ENCODE measurements at regions not wholly inside any gene's neighbourhood (a gene's known extent, or its start where the extent isn't known, plus 50 kb on each side); places are given as distances from the start of the nearest gene placed in this dataset.

- no peak overlapping the region for H3K27ac ChIP-seq (ENCODE audit: extremely low read depth, low read depth, low read length)
- H3K4me1 ChIP-seq (ENCODE audit: control insufficient read depth, insufficient read depth, low read length), result no peaks in the 10 kb centered on the region
- ChIA-PET CTCF (no interaction called here), POLR2A (no interaction called here)
- H3K36me3 ChIP-seq (ENCODE audit: control insufficient read depth in 2 of 2, insufficient read depth in 1 of 2, low read length in 2 of 2), result no peaks in the 10 kb centered on the region
- no peak overlapping the region for H3K4me3 ChIP-seq (ENCODE audit: low read depth, low read length)
- TF ChIP-seq ZNF175 (tag by site-specific recombination; IDR thresholded peaks at IDR 0.05), result no peak
- TF ChIP-seq ZNF560 (tag by site-specific recombination; IDR thresholded peaks at IDR 0.05; ENCODE audit: borderline replicate concordance), result no peak
- no peak for TF ChIP-seq BCL11B (tag by site-specific recombination; IDR thresholded peaks at IDR 0.05; ENCODE audit: low read depth)
- TF ChIP-seq ZNF585B (tag by site-specific recombination; IDR thresholded peaks at IDR 0.05), result no peak
- TF ChIP-seq IKZF3 (tag by site-specific recombination; IDR thresholded peaks at IDR 0.05), result no peak
- no peak for TF ChIP-seq SP3 (tag by site-specific recombination; IDR thresholded peaks at IDR 0.05)
- no peak for TF ChIP-seq YY2 (tag by site-specific recombination; IDR thresholded peaks at IDR 0.05)
- TF ChIP-seq SP2 (tag by site-specific recombination; IDR thresholded peaks at IDR 0.05), result no peak
- TF ChIP-seq ZNF169 (tag by site-specific recombination; IDR thresholded peaks at IDR 0.05), result no peak
- TF ChIP-seq PRDM1 (tag by site-specific recombination; IDR thresholded peaks at IDR 0.05), result no peak
- TF ChIP-seq ZNF132 (tag by site-specific recombination; IDR thresholded peaks at IDR 0.05; ENCODE audit: borderline replicate concordance), result no peak
- no peaks in the 10 kb centered on the region for H3K9me3 ChIP-seq (ENCODE audit: control insufficient read depth, insufficient read depth, low read depth, low read length)
Observed at GRCh38 chr17:77785312-77785905, 173.1 kb upstream of the TNRC6C start.

DNA sequence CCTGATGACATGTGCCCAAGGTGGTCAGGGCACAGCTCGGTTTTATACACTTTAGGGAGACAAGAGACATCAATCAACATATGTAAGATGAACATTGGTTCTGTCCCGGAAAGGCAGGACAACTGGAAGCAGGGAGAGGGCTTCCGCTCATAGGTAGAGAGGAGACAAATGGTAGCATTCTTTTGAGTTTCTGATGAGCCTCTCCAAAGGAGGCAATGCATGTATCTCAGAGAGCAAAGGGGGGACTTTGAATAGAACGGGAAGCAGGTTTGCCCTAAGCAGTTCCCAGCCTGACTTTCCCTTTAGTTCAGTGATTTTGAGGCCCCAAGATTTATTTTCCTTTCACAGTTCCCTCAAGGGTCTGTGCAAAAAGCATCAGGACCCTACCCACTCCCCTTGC, 172.4 kb upstream of the TNRC6C start:
- no peak overlapping the region for H3K4me3 ChIP-seq (ENCODE audit: low read depth, low read length)
- H3K4me1 ChIP-seq (ENCODE audit: control insufficient read depth, insufficient read depth, low read length), result no peaks in the 10 kb centered on the region
- H3K9me3 ChIP-seq (ENCODE audit: control insufficient read depth, insufficient read depth, low read depth, low read length), result no peaks in the 10 kb centered on the region
- POLR2A ChIA-PET, result no interaction called here
- H3K36me3 ChIP-seq (ENCODE audit: control insufficient read depth in 2 of 2, insufficient read depth in 1 of 2, low read length in 2 of 2), result no peaks in the 10 kb centered on the region
- TF ChIP-seq, protein P1, sequence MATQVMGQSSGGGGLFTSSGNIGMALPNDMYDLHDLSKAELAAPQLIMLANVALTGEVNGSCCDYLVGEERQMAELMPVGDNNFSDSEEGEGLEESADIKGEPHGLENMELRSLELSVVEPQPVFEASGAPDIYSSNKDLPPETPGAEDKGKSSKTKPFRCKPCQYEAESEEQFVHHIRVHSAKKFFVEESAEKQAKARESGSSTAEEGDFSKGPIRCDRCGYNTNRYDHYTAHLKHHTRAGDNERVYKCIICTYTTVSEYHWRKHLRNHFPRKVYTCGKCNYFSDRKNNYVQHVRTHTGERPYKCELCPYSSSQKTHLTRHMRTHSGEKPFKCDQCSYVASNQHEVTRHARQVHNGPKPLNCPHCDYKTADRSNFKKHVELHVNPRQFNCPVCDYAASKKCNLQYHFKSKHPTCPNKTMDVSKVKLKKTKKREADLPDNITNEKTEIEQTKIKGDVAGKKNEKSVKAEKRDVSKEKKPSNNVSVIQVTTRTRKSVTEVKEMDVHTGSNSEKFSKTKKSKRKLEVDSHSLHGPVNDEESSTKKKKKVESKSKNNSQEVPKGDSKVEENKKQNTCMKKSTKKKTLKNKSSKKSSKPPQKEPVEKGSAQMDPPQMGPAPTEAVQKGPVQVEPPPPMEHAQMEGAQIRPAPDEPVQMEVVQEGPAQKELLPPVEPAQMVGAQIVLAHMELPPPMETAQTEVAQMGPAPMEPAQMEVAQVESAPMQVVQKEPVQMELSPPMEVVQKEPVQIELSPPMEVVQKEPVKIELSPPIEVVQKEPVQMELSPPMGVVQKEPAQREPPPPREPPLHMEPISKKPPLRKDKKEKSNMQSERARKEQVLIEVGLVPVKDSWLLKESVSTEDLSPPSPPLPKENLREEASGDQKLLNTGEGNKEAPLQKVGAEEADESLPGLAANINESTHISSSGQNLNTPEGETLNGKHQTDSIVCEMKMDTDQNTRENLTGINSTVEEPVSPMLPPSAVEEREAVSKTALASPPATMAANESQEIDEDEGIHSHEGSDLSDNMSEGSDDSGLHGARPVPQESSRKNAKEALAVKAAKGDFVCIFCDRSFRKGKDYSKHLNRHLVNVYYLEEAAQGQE (tag by site-specific recombination; IDR thresholded peaks at IDR 0.05), result no peak
- TF ChIP-seq, protein P2, sequence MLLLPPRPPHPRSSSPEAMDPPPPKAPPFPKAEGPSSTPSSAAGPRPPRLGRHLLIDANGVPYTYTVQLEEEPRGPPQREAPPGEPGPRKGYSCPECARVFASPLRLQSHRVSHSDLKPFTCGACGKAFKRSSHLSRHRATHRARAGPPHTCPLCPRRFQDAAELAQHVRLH (tag by site-specific recombination; IDR thresholded peaks at IDR 0.05), result no peak
- TF ChIP-seq, protein P3, sequence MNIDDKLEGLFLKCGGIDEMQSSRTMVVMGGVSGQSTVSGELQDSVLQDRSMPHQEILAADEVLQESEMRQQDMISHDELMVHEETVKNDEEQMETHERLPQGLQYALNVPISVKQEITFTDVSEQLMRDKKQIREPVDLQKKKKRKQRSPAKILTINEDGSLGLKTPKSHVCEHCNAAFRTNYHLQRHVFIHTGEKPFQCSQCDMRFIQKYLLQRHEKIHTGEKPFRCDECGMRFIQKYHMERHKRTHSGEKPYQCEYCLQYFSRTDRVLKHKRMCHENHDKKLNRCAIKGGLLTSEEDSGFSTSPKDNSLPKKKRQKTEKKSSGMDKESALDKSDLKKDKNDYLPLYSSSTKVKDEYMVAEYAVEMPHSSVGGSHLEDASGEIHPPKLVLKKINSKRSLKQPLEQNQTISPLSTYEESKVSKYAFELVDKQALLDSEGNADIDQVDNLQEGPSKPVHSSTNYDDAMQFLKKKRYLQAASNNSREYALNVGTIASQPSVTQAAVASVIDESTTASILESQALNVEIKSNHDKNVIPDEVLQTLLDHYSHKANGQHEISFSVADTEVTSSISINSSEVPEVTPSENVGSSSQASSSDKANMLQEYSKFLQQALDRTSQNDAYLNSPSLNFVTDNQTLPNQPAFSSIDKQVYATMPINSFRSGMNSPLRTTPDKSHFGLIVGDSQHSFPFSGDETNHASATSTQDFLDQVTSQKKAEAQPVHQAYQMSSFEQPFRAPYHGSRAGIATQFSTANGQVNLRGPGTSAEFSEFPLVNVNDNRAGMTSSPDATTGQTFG (tag by site-specific recombination; IDR thresholded peaks at IDR 0.05; ENCODE audit: borderline replicate concordance), result no peak
- no peak overlapping the region for H3K27ac ChIP-seq (ENCODE audit: extremely low read depth, low read depth, low read length)
- CTCF ChIA-PET, result no interaction called here

GRCh38 chr17:77786740-77787505, 171.6 kb upstream of the TNRC6C start:
- CTCF ChIA-PET, result interaction anchor here (0.6 kb wide), 1 partner anchor 72 kb away, joined by 4 read pairs; no protein-coding TSS in a partner anchor
- no peak overlapping the region for H3K4me3 ChIP-seq (ENCODE audit: low read depth, low read length)
- POLR2A ChIA-PET, result no interaction called here
- H3K36me3 ChIP-seq (ENCODE audit: control insufficient read depth in 2 of 2, insufficient read depth in 1 of 2, low read length in 2 of 2), result no peaks in the 10 kb centered on the region
- no peaks in the 10 kb centered on the region for H3K4me1 ChIP-seq (ENCODE audit: control insufficient read depth, insufficient read depth, low read length)
- no peak overlapping the region for H3K27ac ChIP-seq (ENCODE audit: extremely low read depth, low read depth, low read length)
- H3K9me3 ChIP-seq (ENCODE audit: control insufficient read depth, insufficient read depth, low read depth, low read length), result no peaks in the 10 kb centered on the region
- TF ChIP-seq GLIS2 (tag by site-specific recombination; IDR thresholded peaks at IDR 0.05) (no peak), ZNF621 (tag by site-specific recombination; IDR thresholded peaks at IDR 0.05) (no peak), ZNF707 (tag by site-specific recombination; IDR thresholded peaks at IDR 0.05) (no peak), KLF8 (tag by site-specific recombination; IDR thresholded peaks at IDR 0.05) (no peak), ZFHX2 (tag by site-specific recombination; conservative IDR thresholded peaks at IDR 0.05) (0 out of 2 replicates have a peak, but pooled peaks have one; percentile 12), ZFP41 (tag by site-specific recombination; IDR thresholded peaks at IDR 0.05; ENCODE audit: borderline replicate concordance) (no peak), ZNF138 (tag by site-specific recombination; IDR thresholded peaks at IDR 0.05; ENCODE audit: borderline replicate concordance) (no peak), EGR2 (tag by site-specific recombination; IDR thresholded peaks at IDR 0.05; ENCODE audit: low read depth) (peak; percentile 57; the same call in 1 of the 2 replicates), ZNF549 (tag by site-specific recombination; IDR thresholded peaks at IDR 0.05) (no peak), ZNF658 (tag by site-specific recombination; IDR thresholded peaks at IDR 0.05) (no peak)
- TF ChIP-seq, protein P4, sequence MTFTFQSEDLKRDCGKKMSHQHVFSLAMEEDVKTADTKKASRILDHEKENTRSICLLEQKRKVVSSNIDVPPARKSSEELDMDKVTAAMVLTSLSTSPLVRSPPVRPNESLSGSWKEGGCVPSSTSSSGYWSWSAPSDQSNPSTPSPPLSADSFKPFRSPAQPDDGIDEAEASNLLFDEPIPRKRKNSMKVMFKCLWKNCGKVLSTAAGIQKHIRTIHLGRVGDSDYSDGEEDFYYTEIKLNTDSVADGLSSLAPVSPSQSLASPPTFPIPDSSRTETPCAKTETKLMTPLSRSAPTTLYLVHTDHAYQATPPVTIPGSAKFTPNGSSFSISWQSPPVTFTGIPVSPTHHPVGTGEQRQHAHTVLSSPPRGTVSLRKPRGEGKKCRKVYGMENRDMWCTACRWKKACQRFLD (tag by site-specific recombination; IDR thresholded peaks at IDR 0.05), result no peak
